OCI-LY1 (cell line): ENCODE measurements at regions not wholly inside any gene's neighbourhood (a gene's known extent, or its start where the extent isn't known, plus 50 kb on each side); places are given as distances from the start of the nearest gene placed in this dataset.

Experiments used
- H2AFZ ChIP-seq: fragments of 200-600 bp; sonication (generic), shearing (Covaris generic); 2 replicates; pipeline ENCODE4 v1.6.0; 2014; ENCODE audit warnings: antibody characterized with exemption, mild to moderate bottlenecking, low read length
- H3F3A ChIP-seq: fragments of 200-600 bp; sonication (generic), shearing (Covaris generic); 2 replicates; pipeline ENCODE4 v1.6.0; 2014; ENCODE audit warnings: mild to moderate bottlenecking, antibody characterized with exemption, low read length, moderate library complexity; ENCODE audit not compliant: insufficient read depth
- H3K27ac ChIP-seq: fragments of 200-600 bp; sonication (generic); 2 replicates; pipeline ENCODE4 v1.5.1; 2014; ENCODE audit warnings: low read length, mixed run types, mild to moderate bottlenecking, low read depth; ENCODE audit not compliant: poor library complexity, severe bottlenecking
- H3K27me3 ChIP-seq: fragments of 200-600 bp; sonication (generic); 2 replicates; pipeline ENCODE4 v1.6.0; 2014; ENCODE audit warnings: antibody characterized with exemption, mild to moderate bottlenecking, low read length, moderate library complexity; ENCODE audit not compliant: insufficient read depth
- H3K36me3 ChIP-seq: fragments of 200-600 bp; sonication (generic); 2 replicates; pipeline ENCODE4 v1.6.1; 2014; ENCODE audit warnings: mild to moderate bottlenecking, antibody characterized with exemption, low read length, moderate library complexity, mixed read lengths; ENCODE audit not compliant: insufficient read depth
- H3K4me1 ChIP-seq: fragments of 200-600 bp; sonication (generic); 2 replicates; pipeline ENCODE4 v1.5.1; 2014; ENCODE audit warnings: mild to moderate bottlenecking, low read length, moderate library complexity; ENCODE audit not compliant: insufficient read depth, severe bottlenecking
- H3K4me2 ChIP-seq: fragments of 200-600 bp; sonication (generic), shearing (Covaris generic); 2 replicates; pipeline ENCODE4 v1.6.1; 2014; ENCODE audit warnings: low read length
- H3K4me3 ChIP-seq: fragments of 200-600 bp; sonication (generic); 2 replicates; pipeline ENCODE4 v1.5.1; 2014; ENCODE audit warnings: low read length, low read depth, mild to moderate bottlenecking, mixed read lengths; ENCODE audit not compliant: poor library complexity, severe bottlenecking
- H3K79me2 ChIP-seq: fragments of 200-600 bp; shearing (Covaris generic); 2 replicates; pipeline ENCODE4 v1.6.1; 2016; ENCODE audit warnings: mixed run types, low read length, mixed read lengths; ENCODE audit not compliant: insufficient read depth
- H3K9ac ChIP-seq: fragments of 200-600 bp; sonication (generic), shearing (Covaris generic); 2 replicates; pipeline ENCODE4 v1.6.1; 2014; ENCODE audit warnings: mild to moderate bottlenecking, low read length, mixed read lengths
- H3K9me2 ChIP-seq: fragments of 200-600 bp; sonication (generic), shearing (Covaris generic); 2 replicates; pipeline ENCODE4 v1.6.1; 2014; ENCODE audit warnings: low read depth, mild to moderate bottlenecking, low read length, mixed read lengths
- H3K9me3 ChIP-seq: fragments of 200-600 bp; shearing (Covaris generic); 2 replicates; pipeline ENCODE4 v1.6.1; 2014; ENCODE audit warnings: low read length, mixed read lengths
- H4K20me1 ChIP-seq: fragments of 200-600 bp; sonication (generic), shearing (Covaris generic); 2 replicates; pipeline ENCODE4 v1.6.0; 2016; ENCODE audit warnings: mild to moderate bottlenecking, low read length; ENCODE audit not compliant: insufficient read depth
- EZH2 ChIP-seq: fragments of 200-600 bp; sonication (generic), shearing (Covaris generic); IDR thresholded peaks from 2 replicates; pipeline ENCODE4 v1.8.0; 2017; ENCODE audit warnings: borderline replicate concordance, mixed run types, mild to moderate bottlenecking, antibody characterized with exemption, low read length, moderate library complexity, mixed read lengths
- TF ChIP-seq, protein P1 (sequence below): fragments of 200-600 bp; sonication (generic), shearing (Covaris generic); IDR thresholded peaks from 2 replicates; pipeline ENCODE4 v1.5.1; 2017; ENCODE audit warnings: mild to moderate bottlenecking, antibody characterized with exemption, low read length, moderate library complexity, mixed read lengths

DNA sequence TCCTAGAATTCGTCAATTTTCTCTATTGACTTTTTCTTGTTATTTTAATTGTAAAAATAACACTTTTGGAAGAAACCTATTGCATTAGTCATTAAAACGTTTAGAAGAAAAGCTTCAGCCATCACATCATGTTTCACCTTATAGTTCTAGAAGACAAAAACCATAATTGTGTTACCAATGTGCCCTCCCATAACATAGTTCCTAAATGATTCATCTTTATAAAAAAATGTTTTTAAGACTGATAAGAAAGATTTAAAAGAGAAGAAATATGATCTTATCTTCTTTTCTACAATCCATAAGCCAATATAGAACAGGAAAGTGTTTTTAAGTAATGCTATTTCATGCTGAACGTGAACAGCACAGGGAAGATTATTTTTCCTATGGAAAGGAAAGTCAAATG, 316.6 kb upstream of the NDST4 start:
- H3K4me3 ChIP-seq, result no peak overlapping the region
- no peaks in the 10 kb centered on the region for H3K79me2 ChIP-seq
- H3K4me2 ChIP-seq, result no peak overlapping the region
- H3K9me2 ChIP-seq, result no peaks in the 10 kb centered on the region
- no peaks in the 10 kb centered on the region for H4K20me1 ChIP-seq
- TF ChIP-seq, protein P1, sequence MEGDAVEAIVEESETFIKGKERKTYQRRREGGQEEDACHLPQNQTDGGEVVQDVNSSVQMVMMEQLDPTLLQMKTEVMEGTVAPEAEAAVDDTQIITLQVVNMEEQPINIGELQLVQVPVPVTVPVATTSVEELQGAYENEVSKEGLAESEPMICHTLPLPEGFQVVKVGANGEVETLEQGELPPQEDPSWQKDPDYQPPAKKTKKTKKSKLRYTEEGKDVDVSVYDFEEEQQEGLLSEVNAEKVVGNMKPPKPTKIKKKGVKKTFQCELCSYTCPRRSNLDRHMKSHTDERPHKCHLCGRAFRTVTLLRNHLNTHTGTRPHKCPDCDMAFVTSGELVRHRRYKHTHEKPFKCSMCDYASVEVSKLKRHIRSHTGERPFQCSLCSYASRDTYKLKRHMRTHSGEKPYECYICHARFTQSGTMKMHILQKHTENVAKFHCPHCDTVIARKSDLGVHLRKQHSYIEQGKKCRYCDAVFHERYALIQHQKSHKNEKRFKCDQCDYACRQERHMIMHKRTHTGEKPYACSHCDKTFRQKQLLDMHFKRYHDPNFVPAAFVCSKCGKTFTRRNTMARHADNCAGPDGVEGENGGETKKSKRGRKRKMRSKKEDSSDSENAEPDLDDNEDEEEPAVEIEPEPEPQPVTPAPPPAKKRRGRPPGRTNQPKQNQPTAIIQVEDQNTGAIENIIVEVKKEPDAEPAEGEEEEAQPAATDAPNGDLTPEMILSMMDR, result no peak
- no peak for TF ChIP-seq EZH2
- H3K9ac ChIP-seq, result no peak overlapping the region
- no peaks in the 10 kb centered on the region for H3K27me3 ChIP-seq
- H3K9me3 ChIP-seq, result no peaks in the 10 kb centered on the region
- H3K27ac ChIP-seq, result no peak overlapping the region
- no peaks in the 10 kb centered on the region for H3F3A ChIP-seq
- H3K36me3 ChIP-seq, result no peaks in the 10 kb centered on the region
- no peak overlapping the region for H2AFZ ChIP-seq
- no peaks in the 10 kb centered on the region for H3K4me1 ChIP-seq

DNA sequence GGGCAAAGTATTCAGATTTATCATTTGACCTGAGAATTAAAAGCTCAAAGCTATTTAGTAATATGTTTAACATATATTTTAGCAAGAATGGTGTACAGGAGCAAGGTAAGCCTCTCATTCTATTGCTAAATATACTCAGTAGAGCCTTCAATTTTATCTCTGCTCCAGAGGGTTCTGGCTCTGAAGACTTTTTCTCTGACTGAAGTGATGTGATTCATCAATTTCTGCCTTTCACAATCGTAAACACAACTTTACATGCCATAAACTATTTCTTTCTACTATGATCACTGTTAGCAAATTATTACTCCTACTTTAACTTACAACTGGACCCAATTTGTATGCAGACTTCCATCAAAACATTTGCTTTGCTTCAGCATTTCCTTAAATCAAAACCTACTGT, 315.0 kb upstream of the NDST4 start:
- Histone ChIP-seq H4K20me1 (no peaks in the 10 kb centered on the region), H2AFZ (no peak overlapping the region), H3K9me2 (no peaks in the 10 kb centered on the region), H3K4me2 (no peak overlapping the region), H3K36me3 (no peaks in the 10 kb centered on the region), H3K27me3 (no peaks in the 10 kb centered on the region), H3K79me2 (no peaks in the 10 kb centered on the region), H3K27ac (no peak overlapping the region), H3K4me1 (no peaks in the 10 kb centered on the region), H3K9ac (no peak overlapping the region), H3K9me3 (no peaks in the 10 kb centered on the region), H3F3A (no peaks in the 10 kb centered on the region), H3K4me3 (no peak overlapping the region)
- TF ChIP-seq EZH2, result no peak
- TF ChIP-seq, protein P1, result no peak

DNA sequence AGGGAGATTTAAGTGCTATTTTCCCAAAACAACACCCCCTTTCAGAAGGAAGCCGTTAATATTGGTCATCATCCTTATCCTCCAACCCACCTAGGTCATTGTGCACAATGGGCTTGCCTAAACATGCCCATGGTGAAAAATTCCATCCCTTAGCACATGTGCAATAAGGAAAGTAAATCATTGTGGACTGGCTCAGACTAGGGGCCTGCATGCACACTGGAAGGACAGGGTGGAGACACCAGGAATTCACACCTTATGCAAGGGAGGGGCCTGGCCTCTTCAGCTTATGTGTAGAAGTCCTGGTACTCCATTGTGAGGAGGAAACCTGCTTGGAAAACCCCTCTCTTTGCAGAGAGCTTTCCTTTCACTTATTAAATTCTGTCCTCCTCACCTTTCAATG, 311.4 kb upstream of the NDST4 start:
- no peak overlapping the region for H3K4me2 ChIP-seq
- TF ChIP-seq EZH2, result no peak
- TF ChIP-seq, protein P1, result no peak
- H3K9me3 ChIP-seq, result no peaks in the 10 kb centered on the region
- H3K27ac ChIP-seq, result no peak overlapping the region
- no peaks in the 10 kb centered on the region for H3F3A ChIP-seq
- H3K4me3 ChIP-seq, result no peak overlapping the region
- no peaks in the 10 kb centered on the region for H3K79me2 ChIP-seq
- H3K4me1 ChIP-seq, result no peaks in the 10 kb centered on the region
- no peaks in the 10 kb centered on the region for H3K36me3 ChIP-seq
- no peaks in the 10 kb centered on the region for H4K20me1 ChIP-seq
- no peaks in the 10 kb centered on the region for H3K9me2 ChIP-seq
- no peaks in the 10 kb centered on the region for H3K27me3 ChIP-seq
- H2AFZ ChIP-seq, result no peak overlapping the region
- H3K9ac ChIP-seq, result no peak overlapping the region
